ENCODE measurements at regions not wholly inside any gene's neighbourhood (a gene's known extent, or its start where the extent isn't known, plus 50 kb on each side); places are given as distances from the start of the nearest gene placed in this dataset.

- Histone ChIP-seq H3K4me3 (ENCODE audit: low read length in 2 of 2) (no peak overlapping the region), H3K9me3 (ENCODE audit: control insufficient read depth in 2 of 2, low read length in 2 of 2) (peaks cover 0 to 2% of the 10 kb centered on the region in 2 donors), H3K36me3 (ENCODE audit: control insufficient read depth in 2 of 2, insufficient read depth in 2 of 2, low read length in 2 of 2) (no peaks in the 10 kb centered on the region), H3K27ac (ENCODE audit: low read length) (no peak overlapping the region), H3K9ac (ENCODE audit: low read length in 2 of 2) (no peak overlapping the region), H3K27me3 (ENCODE audit: control insufficient read depth in 1 of 2, insufficient read depth in 2 of 2, low read length in 2 of 2) (peaks cover 12 to 17% of the 10 kb centered on the region in 2 donors), H3K4me1 (ENCODE audit: control insufficient read depth, insufficient read depth, low read length) (peaks cover 11% of the 10 kb centered on the region)
Observed at GRCh38 chr17:77697480-77698400, 260.8 kb upstream of the TNRC6C start.

GRCh38 chr17:77698903-77699623, 259.4 kb upstream of the TNRC6C start:
- Histone ChIP-seq H3K27me3 (ENCODE audit: control insufficient read depth in 1 of 2, insufficient read depth in 2 of 2, low read length in 2 of 2) (peaks cover 11 to 12% of the 10 kb centered on the region in 2 donors), H3K36me3 (ENCODE audit: control insufficient read depth in 2 of 2, insufficient read depth in 2 of 2, low read length in 2 of 2) (no peaks in the 10 kb centered on the region), H3K9me3 (ENCODE audit: control insufficient read depth in 2 of 2, low read length in 2 of 2) (peaks cover 2 to 7% of the 10 kb centered on the region in 2 donors), H3K9ac (ENCODE audit: low read length in 2 of 2) (no peak overlapping the region), H3K27ac (ENCODE audit: low read length) (no peak overlapping the region), H3K4me3 (ENCODE audit: low read length in 2 of 2) (no peak overlapping the region), H3K4me1 (ENCODE audit: control insufficient read depth, insufficient read depth, low read length) (peaks cover 11% of the 10 kb centered on the region)

- Histone ChIP-seq H3K9me3 (ENCODE audit: control insufficient read depth in 2 of 2, low read length in 2 of 2) (peaks cover 14 to 16% of the 10 kb centered on the region in 2 donors), H3K4me3 (ENCODE audit: low read length in 2 of 2) (no peak overlapping the region)
Observed at GRCh38 chr17:77700165-77700881, 258.2 kb upstream of the TNRC6C start.

GRCh38 chr17:77701996-77702395, 256.5 kb upstream of the TNRC6C start:
- peaks cover 3% of the 10 kb centered on the region for H3K4me1 ChIP-seq (ENCODE audit: control insufficient read depth, insufficient read depth, low read length)
- H3K9ac ChIP-seq (ENCODE audit: low read length in 2 of 2): no peak overlapping the region
- peaks cover 15 to 16% of the 10 kb centered on the region in 2 donors for H3K9me3 ChIP-seq (ENCODE audit: control insufficient read depth in 2 of 2, low read length in 2 of 2)
- H3K4me3 ChIP-seq (ENCODE audit: low read length in 2 of 2): no peak overlapping the region
- H3K27me3 ChIP-seq (ENCODE audit: control insufficient read depth in 1 of 2, insufficient read depth in 2 of 2, low read length in 2 of 2): peaks cover 2 to 7% of the 10 kb centered on the region in 2 donors
- H3K36me3 ChIP-seq (ENCODE audit: control insufficient read depth in 2 of 2, insufficient read depth in 2 of 2, low read length in 2 of 2): no peaks in the 10 kb centered on the region
- no peak overlapping the region for H3K27ac ChIP-seq (ENCODE audit: low read length)

More at GRCh38 chr17:77700165-77700881, 258.2 kb upstream of the TNRC6C start:
- Histone ChIP-seq H3K27me3 (ENCODE audit: control insufficient read depth in 1 of 2, insufficient read depth in 2 of 2, low read length in 2 of 2) (peaks cover 7% of the 10 kb centered on the region in 2 donors), H3K36me3 (ENCODE audit: control insufficient read depth in 2 of 2, insufficient read depth in 2 of 2, low read length in 2 of 2) (no peaks in the 10 kb centered on the region), H3K9ac (ENCODE audit: low read length in 2 of 2) (no peak overlapping the region), H3K4me1 (ENCODE audit: control insufficient read depth, insufficient read depth, low read length) (peaks cover 11% of the 10 kb centered on the region), H3K27ac (ENCODE audit: low read length) (no peak overlapping the region)

GRCh38 chr17:77704048-77704815, 254.3 kb upstream of the TNRC6C start:
- Histone ChIP-seq H3K27ac (ENCODE audit: low read length) (no peak overlapping the region), H3K9ac (ENCODE audit: low read length in 2 of 2) (no peak overlapping the region), H3K9me3 (ENCODE audit: control insufficient read depth in 2 of 2, low read length in 2 of 2) (peaks cover 16 to 19% of the 10 kb centered on the region in 2 donors), H3K27me3 (ENCODE audit: control insufficient read depth in 1 of 2, insufficient read depth in 2 of 2, low read length in 2 of 2) (no peaks in the 10 kb centered on the region), H3K4me3 (ENCODE audit: low read length in 2 of 2) (peak overlapping the region in 1 of 2 donors; percentile 16), H3K36me3 (ENCODE audit: control insufficient read depth in 2 of 2, insufficient read depth in 2 of 2, low read length in 2 of 2) (no peaks in the 10 kb centered on the region), H3K4me1 (ENCODE audit: control insufficient read depth, insufficient read depth, low read length) (no peaks in the 10 kb centered on the region)

GRCh38 chr17:77706938-77707337, 251.6 kb upstream of the TNRC6C start:
- no peak overlapping the region for H3K27ac ChIP-seq (ENCODE audit: low read length)
- peaks cover 16% of the 10 kb centered on the region in 2 donors for H3K9me3 ChIP-seq (ENCODE audit: control insufficient read depth in 2 of 2, low read length in 2 of 2)
- no peak overlapping the region for H3K9ac ChIP-seq (ENCODE audit: low read length in 2 of 2)
- no peaks in the 10 kb centered on the region for H3K27me3 ChIP-seq (ENCODE audit: control insufficient read depth in 1 of 2, insufficient read depth in 2 of 2, low read length in 2 of 2)
- no peak overlapping the region for H3K4me3 ChIP-seq (ENCODE audit: low read length in 2 of 2)
- H3K4me1 ChIP-seq (ENCODE audit: control insufficient read depth, insufficient read depth, low read length): no peaks in the 10 kb centered on the region
- no peaks in the 10 kb centered on the region for H3K36me3 ChIP-seq (ENCODE audit: control insufficient read depth in 2 of 2, insufficient read depth in 2 of 2, low read length in 2 of 2)

GRCh38 chr17:77707546-77707945, 251.0 kb upstream of the TNRC6C start:
- no peak overlapping the region for H3K4me3 ChIP-seq (ENCODE audit: low read length in 2 of 2)
- no peaks in the 10 kb centered on the region for H3K27me3 ChIP-seq (ENCODE audit: control insufficient read depth in 1 of 2, insufficient read depth in 2 of 2, low read length in 2 of 2)
- H3K27ac ChIP-seq (ENCODE audit: low read length): no peak overlapping the region
- no peaks in the 10 kb centered on the region for H3K4me1 ChIP-seq (ENCODE audit: control insufficient read depth, insufficient read depth, low read length)
- no peak overlapping the region for H3K9ac ChIP-seq (ENCODE audit: low read length in 2 of 2)
- no peaks in the 10 kb centered on the region for H3K36me3 ChIP-seq (ENCODE audit: control insufficient read depth in 2 of 2, insufficient read depth in 2 of 2, low read length in 2 of 2)
- H3K9me3 ChIP-seq (ENCODE audit: control insufficient read depth in 2 of 2, low read length in 2 of 2): peaks cover 16% of the 10 kb centered on the region in 2 donors

- Histone ChIP-seq H3K9me3 (ENCODE audit: control insufficient read depth in 2 of 2, low read length in 2 of 2) (peaks cover 16% of the 10 kb centered on the region in 2 donors), H3K36me3 (ENCODE audit: control insufficient read depth in 2 of 2, insufficient read depth in 2 of 2, low read length in 2 of 2) (no peaks in the 10 kb centered on the region), H3K4me3 (ENCODE audit: low read length in 2 of 2) (no peak overlapping the region), H3K27ac (ENCODE audit: low read length) (no peak overlapping the region), H3K9ac (ENCODE audit: low read length in 2 of 2) (no peak overlapping the region), H3K27me3 (ENCODE audit: control insufficient read depth in 1 of 2, insufficient read depth in 2 of 2, low read length in 2 of 2) (no peaks in the 10 kb centered on the region), H3K4me1 (ENCODE audit: control insufficient read depth, insufficient read depth, low read length) (no peaks in the 10 kb centered on the region)
Observed at GRCh38 chr17:77708049-77708448, 250.5 kb upstream of the TNRC6C start.

- H3K27ac ChIP-seq (ENCODE audit: low read length): no peak overlapping the region
- H3K9me3 ChIP-seq (ENCODE audit: control insufficient read depth in 2 of 2, low read length in 2 of 2): peaks cover 10 to 16% of the 10 kb centered on the region in 2 donors
- H3K9ac ChIP-seq (ENCODE audit: low read length in 2 of 2): no peak overlapping the region
- H3K4me1 ChIP-seq (ENCODE audit: control insufficient read depth, insufficient read depth, low read length): no peaks in the 10 kb centered on the region
- no peaks in the 10 kb centered on the region for H3K27me3 ChIP-seq (ENCODE audit: control insufficient read depth in 1 of 2, insufficient read depth in 2 of 2, low read length in 2 of 2)
- no peaks in the 10 kb centered on the region for H3K36me3 ChIP-seq (ENCODE audit: control insufficient read depth in 2 of 2, insufficient read depth in 2 of 2, low read length in 2 of 2)
- H3K4me3 ChIP-seq (ENCODE audit: low read length in 2 of 2): no peak overlapping the region
Observed at GRCh38 chr17:77708936-77709335, 249.6 kb upstream of the TNRC6C start.

- Histone ChIP-seq H3K27me3 (ENCODE audit: control insufficient read depth in 1 of 2, insufficient read depth in 2 of 2, low read length in 2 of 2) (no peaks in the 10 kb centered on the region), H3K4me1 (ENCODE audit: control insufficient read depth, insufficient read depth, low read length) (no peaks in the 10 kb centered on the region)
Observed at GRCh38 chr17:77709594-77709993, 248.9 kb upstream of the TNRC6C start.

More at GRCh38 chr17:77709594-77709993, 248.9 kb upstream of the TNRC6C start:
- Histone ChIP-seq H3K36me3 (ENCODE audit: control insufficient read depth in 2 of 2, insufficient read depth in 2 of 2, low read length in 2 of 2) (no peaks in the 10 kb centered on the region), H3K9ac (ENCODE audit: low read length in 2 of 2) (no peak overlapping the region), H3K4me3 (ENCODE audit: low read length in 2 of 2) (no peak overlapping the region), H3K9me3 (ENCODE audit: control insufficient read depth in 2 of 2, low read length in 2 of 2) (peaks cover 7 to 11% of the 10 kb centered on the region in 2 donors), H3K27ac (ENCODE audit: low read length) (no peak overlapping the region)
